Transverse colon (tissue), 4 donors: ENCODE measurements at regions not wholly inside any gene's neighbourhood (a gene's known extent, or its start where the extent isn't known, plus 50 kb on each side); places are given as distances from the start of the nearest gene placed in this dataset.

ENCODE experiments used
- DNase-seq: peaks from one replicate; pipeline ENCODE4 v3.0.0-alpha.2; 2019
- H3K27ac ChIP-seq, 4 donors: fragments of 200-600 bp; sonication (generic); 2 replicates each; pipeline ENCODE4 v1.5.1; 2016 to 2018; ENCODE audit warnings: inconsistent platforms in 4 of 4
- H3K27me3 ChIP-seq: fragments of 200-600 bp; sonication (generic); 2 replicates; pipeline ENCODE4 v1.5.1; 2017; ENCODE audit warnings: inconsistent platforms
- H3K36me3 ChIP-seq, 4 donors: fragments of 200-600 bp; sonication (generic); 2 replicates each; pipeline ENCODE4 v1.5.1; 2017 to 2019; ENCODE audit warnings: inconsistent platforms in 4 of 4
- H3K4me1 ChIP-seq, 4 donors: fragments of 200-600 bp; sonication (generic); 2 replicates each; pipeline ENCODE4 v1.5.1; 2017 to 2020; ENCODE audit warnings: inconsistent platforms in 4 of 4
- H3K4me3 ChIP-seq, 4 donors: fragments of 200-600 bp; sonication (generic); 1 replicate in 1 of 4; 2 replicates in 3 of 4; pipeline versions ENCODE4 v1.5.1 to v1.6.1; 2017 to 2019; ENCODE audit warnings: inconsistent platforms in 4 of 4
- H3K9me3 ChIP-seq, 2 donors: fragments of 200-600 bp; sonication (generic); 2 replicates each; pipeline ENCODE4 v1.5.1; 2017 to 2019; ENCODE audit warnings: inconsistent platforms in 2 of 2
- EP300 ChIP-seq: sonication (generic); formaldehyde crosslinking; IDR thresholded peaks from one replicate; pipeline ENCODE4 v1.6.1; 2017; ENCODE audit warnings: antibody characterized with exemption, low read depth
- POLR2A ChIP-seq: fragments of 450-650 bp; IDR thresholded peaks from one replicate; pipeline ENCODE4 v1.6.1; 2016; ENCODE audit warnings: antibody characterized with exemption, mild to moderate bottlenecking, moderate library complexity
- POLR2AphosphoS5 ChIP-seq, 3 donors: sonication (generic); formaldehyde crosslinking; IDR thresholded peaks; one replicate each; pipeline ENCODE4 v1.6.1; 2016; ENCODE audit warnings: antibody characterized with exemption in 3 of 3
- WGBS, 2 donors: methylation state at CpG; one replicate each; pipeline ENCODE4 v1.1.5; 2018; ENCODE audit warnings: low coverage in 1 of 2; 5-methylcytosine and 5-hydroxymethylcytosine counted together
- in situ Hi-C, 4 donors: fragments of 200-750 bp; cut with MboI; loops; one replicate each; pipeline versions ENCODE4 v1.15.0 to v1.15.1; 2017; ENCODE audit warnings: low sequenced_read_pairs in 3 of 4, low pct_ligation_motif_present in 1 of 4, low pct_unique_long_range_greater_than_20kb in 1 of 4
- intact Hi-C: fragments of 100-400 bp; cut with DNase I; formaldehyde crosslinking; loops from one replicate; pipeline ENCODE4 v1.15.1; 2023; ENCODE audit warnings: low total_unique reads
- TF ChIP-seq, protein P1 (sequence below), 5 experiments: fragments of 200-600 bp in 3 of 5; fragments of 450-650 bp in 2 of 5; sonication (generic) in 3 of 5; IDR thresholded peaks; 1 replicate in 2 of 5; 2 replicates in 3 of 5; pipeline ENCODE4 v1.5.1; 2016 to 2017; ENCODE audit warnings: antibody characterized with exemption in 5 of 5, inconsistent platforms in 3 of 5, mild to moderate bottlenecking in 2 of 5, moderate library complexity in 1 of 5

DNA sequence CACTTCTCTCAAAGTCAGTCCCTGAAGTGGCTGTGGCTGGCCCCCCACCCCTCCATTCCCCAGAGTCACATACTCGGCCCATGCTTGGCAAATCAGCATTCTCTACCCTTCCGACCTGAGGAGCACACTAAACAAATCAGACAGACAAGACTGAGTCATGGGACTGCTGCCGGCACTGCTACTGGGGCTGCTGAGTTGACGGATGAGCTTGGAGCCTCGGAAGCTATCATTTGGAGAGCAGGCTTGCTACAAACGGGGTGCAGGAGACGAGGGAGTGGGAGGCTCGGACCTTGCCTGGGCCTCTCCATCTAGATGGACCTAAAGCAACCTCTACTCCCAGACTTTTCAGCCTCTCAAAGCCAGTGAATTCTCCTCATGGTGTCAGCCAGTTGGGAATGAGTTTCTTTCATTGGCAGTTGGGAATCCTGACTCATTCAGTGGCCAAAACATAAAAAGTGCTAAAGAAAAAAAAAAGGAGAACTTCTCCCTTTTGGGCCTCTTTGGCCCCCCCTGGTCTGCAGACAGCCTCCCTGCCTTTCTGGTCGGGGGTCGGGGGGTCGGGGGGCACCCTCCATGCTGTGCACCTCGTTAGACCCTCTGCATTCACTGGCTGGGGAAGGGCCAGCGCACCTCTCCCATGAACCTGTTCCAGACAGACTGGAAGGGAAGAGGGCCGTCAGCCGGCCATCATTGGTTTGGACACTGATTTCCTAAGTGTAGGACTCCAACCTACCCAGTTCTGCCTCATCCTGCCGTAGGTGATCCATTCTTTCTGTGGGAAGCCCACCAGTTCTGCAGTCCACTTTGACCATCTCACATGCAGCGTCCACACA is 52.3 kb upstream of the COL13A1 start:
- in situ Hi-C loops, result no loop called here
- Histone ChIP-seq H3K36me3 (no peaks in the 10 kb centered on the region), H3K4me1 (no peaks in the 10 kb centered on the region), H3K27ac (no peak overlapping the region), H3K9me3 (no peaks in the 10 kb centered on the region), H3K27me3 (no peaks in the 10 kb centered on the region), H3K4me3 (no peak overlapping the region)
- no peak for DNase-seq
- intact Hi-C loops, result no loop called here
- TF ChIP-seq POLR2AphosphoS5 (IDR thresholded peaks at IDR 0.05) (no peak), EP300 (no peak)
- WGBS, 2 donors, result 68 to 69% methylated on average over 9 to 17 of the region's 17 CpGs

DNA sequence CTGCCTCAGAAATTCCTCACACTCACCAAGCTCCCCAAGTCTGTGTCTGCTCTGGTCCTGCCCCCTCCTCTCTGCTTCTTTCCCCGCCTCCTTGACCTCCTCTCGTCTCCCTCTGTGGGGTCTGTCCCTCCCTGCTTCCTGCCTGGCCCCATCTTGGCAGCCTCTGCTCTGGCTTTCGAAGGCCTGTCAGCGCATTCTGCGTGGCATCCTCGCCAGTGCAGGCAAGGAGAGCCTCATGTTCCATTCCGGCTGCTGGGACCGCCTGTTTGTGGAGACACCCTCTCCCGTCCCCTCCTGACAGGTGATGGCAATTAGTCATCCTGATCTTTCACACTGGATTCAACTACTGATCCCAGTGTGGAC is 51.7 kb upstream of the COL13A1 start:
- no peak for DNase-seq
- WGBS, 2 donors, result 88 to 91% methylated on average over 8 to 9 of the region's 9 CpGs
- H3K4me3 ChIP-seq, result no peak overlapping the region
- intact Hi-C loops, result no loop called here
- H3K36me3 ChIP-seq, result no peaks in the 10 kb centered on the region
- in situ Hi-C loops, result no loop called here
- no peaks in the 10 kb centered on the region for H3K4me1 ChIP-seq
- no peaks in the 10 kb centered on the region for H3K27me3 ChIP-seq
- H3K9me3 ChIP-seq, result no peaks in the 10 kb centered on the region
- no peak overlapping the region for H3K27ac ChIP-seq
- TF ChIP-seq POLR2A, result no peak
- TF ChIP-seq EP300, result no peak
- TF ChIP-seq, protein P1, sequence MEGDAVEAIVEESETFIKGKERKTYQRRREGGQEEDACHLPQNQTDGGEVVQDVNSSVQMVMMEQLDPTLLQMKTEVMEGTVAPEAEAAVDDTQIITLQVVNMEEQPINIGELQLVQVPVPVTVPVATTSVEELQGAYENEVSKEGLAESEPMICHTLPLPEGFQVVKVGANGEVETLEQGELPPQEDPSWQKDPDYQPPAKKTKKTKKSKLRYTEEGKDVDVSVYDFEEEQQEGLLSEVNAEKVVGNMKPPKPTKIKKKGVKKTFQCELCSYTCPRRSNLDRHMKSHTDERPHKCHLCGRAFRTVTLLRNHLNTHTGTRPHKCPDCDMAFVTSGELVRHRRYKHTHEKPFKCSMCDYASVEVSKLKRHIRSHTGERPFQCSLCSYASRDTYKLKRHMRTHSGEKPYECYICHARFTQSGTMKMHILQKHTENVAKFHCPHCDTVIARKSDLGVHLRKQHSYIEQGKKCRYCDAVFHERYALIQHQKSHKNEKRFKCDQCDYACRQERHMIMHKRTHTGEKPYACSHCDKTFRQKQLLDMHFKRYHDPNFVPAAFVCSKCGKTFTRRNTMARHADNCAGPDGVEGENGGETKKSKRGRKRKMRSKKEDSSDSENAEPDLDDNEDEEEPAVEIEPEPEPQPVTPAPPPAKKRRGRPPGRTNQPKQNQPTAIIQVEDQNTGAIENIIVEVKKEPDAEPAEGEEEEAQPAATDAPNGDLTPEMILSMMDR (IDR thresholded peaks at IDR 0.05), result no peak
- TF ChIP-seq POLR2AphosphoS5 (IDR thresholded peaks at IDR 0.05), result no peak

DNA sequence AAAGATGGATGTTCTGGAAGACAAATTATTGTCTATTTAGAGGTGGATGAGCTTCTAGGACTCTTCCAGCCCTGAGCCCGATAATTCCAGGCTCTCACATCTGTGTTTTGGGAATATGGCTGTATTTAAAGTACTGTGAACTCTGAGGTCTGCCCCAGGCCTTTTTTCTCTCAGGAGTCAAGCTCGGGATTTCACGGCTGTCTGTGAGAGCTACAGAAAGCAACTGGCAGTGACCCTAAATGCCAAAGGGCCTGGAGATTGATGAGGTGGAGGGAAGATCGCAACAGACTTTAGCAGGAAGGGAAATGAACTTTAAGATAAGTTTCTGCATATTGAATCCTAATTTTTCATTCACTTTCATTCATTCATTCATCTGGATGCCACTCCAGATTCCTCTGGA is 51.0 kb upstream of the COL13A1 start:
- Histone ChIP-seq H3K4me1 (no peaks in the 10 kb centered on the region), H3K27me3 (no peaks in the 10 kb centered on the region), H3K27ac (no peak overlapping the region), H3K9me3 (no peaks in the 10 kb centered on the region), H3K36me3 (no peaks in the 10 kb centered on the region), H3K4me3 (no peak overlapping the region)
- TF ChIP-seq POLR2A (no peak), POLR2AphosphoS5 (IDR thresholded peaks at IDR 0.05) (no peak), EP300 (no peak)
- TF ChIP-seq, protein P1 (IDR thresholded peaks at IDR 0.05), result no peak
- intact Hi-C loops (no loop called here), in situ Hi-C loops (no loop called here)
- WGBS, 2 donors, result 79% methylated on average over 4 of the region's 4 CpGs; no CpG with 5 or more reads in 1 of the 2 donors
- no peak for DNase-seq

DNA sequence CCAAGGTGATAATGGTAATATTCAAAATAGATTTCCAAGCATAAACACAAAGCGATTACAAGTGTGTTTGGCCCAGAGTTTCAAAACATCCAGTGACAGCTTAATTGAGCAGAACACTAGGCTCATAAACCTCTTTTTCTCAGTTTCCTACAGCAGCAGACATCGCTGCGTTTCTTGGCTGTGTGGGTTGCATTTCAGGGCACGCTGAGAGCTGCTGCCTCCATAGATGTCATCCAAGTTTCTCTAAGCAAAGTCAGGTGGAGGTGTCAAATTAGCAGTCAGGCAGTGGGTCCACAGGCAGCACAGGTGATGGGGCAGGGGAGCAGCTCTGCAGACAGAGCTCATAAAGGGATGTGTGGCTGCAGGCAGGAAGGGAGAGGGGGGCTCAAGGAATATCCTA is 50.5 kb upstream of the COL13A1 start:
- in situ Hi-C loops (no loop called here), intact Hi-C loops (no loop called here)
- TF ChIP-seq POLR2AphosphoS5 (IDR thresholded peaks at IDR 0.05), result no peak
- TF ChIP-seq, protein P1 (IDR thresholded peaks at IDR 0.05), result no peak
- no peak for TF ChIP-seq POLR2A
- no peak for TF ChIP-seq EP300
- Histone ChIP-seq H3K27ac (no peak overlapping the region), H3K27me3 (no peaks in the 10 kb centered on the region), H3K36me3 (no peaks in the 10 kb centered on the region), H3K9me3 (no peaks in the 10 kb centered on the region), H3K4me3 (no peak overlapping the region), H3K4me1 (no peaks in the 10 kb centered on the region)
- DNase-seq, result no peak
- 72 to 88% methylated on average over 1 to 4 of the region's 4 CpGs for WGBS, 2 donors
